ENCODE measurements at regions not wholly inside any gene's neighbourhood (a gene's known extent, or its start where the extent isn't known, plus 50 kb on each side); places are given as distances from the start of the nearest gene placed in this dataset.

DNA sequence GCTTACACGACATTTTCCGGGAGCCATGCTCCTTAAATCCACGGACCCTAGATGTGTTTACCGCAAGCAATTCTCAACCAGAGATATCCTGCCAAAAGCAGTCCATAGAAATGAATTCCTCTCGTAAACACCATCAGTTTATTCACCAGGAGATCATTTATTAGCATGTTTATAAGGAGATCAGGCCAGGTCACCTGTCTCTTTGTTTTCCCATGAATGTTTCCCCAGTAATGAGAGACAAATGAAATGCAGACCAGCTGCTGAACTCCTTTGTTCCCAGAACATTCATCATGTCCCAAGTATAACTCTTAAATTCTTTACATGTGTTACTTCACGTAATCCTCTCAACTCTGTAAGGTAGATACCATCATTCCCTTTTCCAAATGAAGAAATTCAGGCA is 137.1 kb downstream of the DDX53 start:
- TF ChIP-seq ZNF672 (CRISPR knock-in tag; IDR thresholded peaks at IDR 0.05) (no peak), MIER2 (CRISPR knock-in tag; IDR thresholded peaks at IDR 0.05) (no peak), ZNF598 (CRISPR knock-in tag; IDR thresholded peaks at IDR 0.05; ENCODE audit: borderline replicate concordance) (no peak), MXI1 (IDR thresholded peaks at IDR 0.05; ENCODE audit: borderline replicate concordance, low read depth, low read length) (no peak), ZNF567 (CRISPR knock-in tag; IDR thresholded peaks at IDR 0.05; ENCODE audit: borderline replicate concordance) (no peak), POLR2AphosphoS2 (IDR thresholded peaks at IDR 0.05; ENCODE audit: low read depth, low read length) (no peak), ZNF468 (CRISPR knock-in tag; IDR thresholded peaks at IDR 0.05) (no peak), GTF2F1 (IDR thresholded peaks at IDR 0.05; ENCODE audit: low read length) (no peak)
